GM12878 (cell line): ENCODE measurements at regions not wholly inside any gene's neighbourhood (a gene's known extent, or its start where the extent isn't known, plus 50 kb on each side); places are given as distances from the start of the nearest gene placed in this dataset.

Source experiments
- ATAC-seq: fragments of 200-7000 bp; cut with Tn5 transposase; 3 replicates; pipeline ENCODE4 v1.9.1; 2020; ENCODE audit warnings: mild to moderate bottlenecking, moderate library complexity
- BruUV-seq: library from RNA; stranded (reverse); fragments of 400-500 nt; replicated peaks from 2 replicates; lab custom pipeline; 2021; lab: Mats Ljungman, UMichigan
- CTCF ChIA-PET: fragments of 300-600 bp; sonication (Branson Sonifier 250); formaldehyde crosslinking; extraction: SDS; loops from one replicate; lab custom pipeline; 2021; ENCODE audit warnings: inconsistent platforms; lab: Yijun Ruan, JAX
- POLR2A ChIA-PET: fragments of 350-600 bp; formaldehyde crosslinking; extraction: SDS; loops from one replicate; lab custom pipeline; 2021; ENCODE audit warnings: inconsistent platforms; lab: Charles Lee
- RAD21 ChIA-PET: fragments of 300-600 bp; sonication (Branson Sonifier 250); formaldehyde crosslinking; loops from one replicate; lab custom pipeline; 2023; ENCODE audit warnings: antibody characterized with exemption; ENCODE audit not compliant: unreplicated experiment; lab: Charles Lee
- SMC1A ChIA-PET: fragments of 300-600 bp; sonication (Branson Sonifier 250); formaldehyde crosslinking; loops from one replicate; lab custom pipeline; 2023; ENCODE audit not compliant: unreplicated experiment, uncharacterized antibody; lab: Charles Lee
- DNase-seq: peaks from one replicate; pipeline ENCODE4 v3.0.0-alpha.2; 2011; ENCODE audit warnings: low read depth, low spot score
- FAIRE-seq: peaks from 3 replicates; lab custom pipeline; 2011; peaks lifted over from hg19 to GRCh38; lab: Jason Lieb, UNC
- H2AFZ ChIP-seq: 2 replicates; pipeline ENCODE4 v1.6.0; 2011; ENCODE audit warnings: low read depth, low read length, control low read depth; ENCODE audit not compliant: control insufficient read depth
- H3K27ac ChIP-seq: 2 replicates; pipeline ENCODE4 v1.5.1; 2011; ENCODE audit warnings: control low read depth; ENCODE audit not compliant: control insufficient read depth, insufficient read depth
- H3K27me3 ChIP-seq, 2 experiments: replicated peaks in 1 of 2; 2 replicates each; pipeline versions ENCODE4 v1.6.0 to v1.6.1; 2011; ENCODE audit warnings: low read length in 1 of 2; ENCODE audit not compliant: control insufficient read depth in 2 of 2, insufficient read depth in 2 of 2
- H3K36me3 ChIP-seq, 2 experiments: 2 replicates each; pipeline ENCODE4 v1.5.1; 2011; ENCODE audit warnings: low read length in 1 of 2; ENCODE audit not compliant: control insufficient read depth in 2 of 2, insufficient read depth in 2 of 2
- H3K4me1 ChIP-seq: 2 replicates; pipeline ENCODE4 v1.6.1; 2011; ENCODE audit warnings: mild to moderate bottlenecking, low read length, moderate library complexity, mixed read lengths; ENCODE audit not compliant: control insufficient read depth, insufficient read depth
- H3K4me2 ChIP-seq: 2 replicates; pipeline ENCODE4 v1.6.0; 2011; ENCODE audit warnings: control low read depth; ENCODE audit not compliant: control insufficient read depth, insufficient read depth
- H3K4me3 ChIP-seq: fragments of 200-600 bp; sonication (generic); 2 replicates; pipeline ENCODE4 v1.5.1; 2016
- H3K79me2 ChIP-seq: 2 replicates; pipeline ENCODE4 v1.6.0; 2011; ENCODE audit warnings: low read length; ENCODE audit not compliant: control insufficient read depth, insufficient read depth
- H3K9ac ChIP-seq: 2 replicates; pipeline ENCODE4 v1.8.0; 2011; ENCODE audit warnings: low read length, control low read depth, mixed read lengths; ENCODE audit not compliant: control insufficient read depth, insufficient read depth
- H3K9me3 ChIP-seq: replicated peaks from 3 replicates; pipeline ENCODE4 v1.5.1; 2011; ENCODE audit warnings: mild to moderate bottlenecking, low read length; ENCODE audit not compliant: control insufficient read depth, insufficient read depth
- H4K20me1 ChIP-seq: 2 replicates; pipeline ENCODE4 v1.6.0; 2011; ENCODE audit not compliant: control insufficient read depth, insufficient read depth
- BMI1 ChIP-seq: fragments of 450-650 bp; IDR thresholded peaks from 2 replicates; pipeline ENCODE4 v1.6.1; 2016; ENCODE audit warnings: mild to moderate bottlenecking, moderate library complexity, borderline replicate concordance
- EGR1 ChIP-seq, 2 experiments: IDR thresholded peaks; 1 replicate in 1 of 2; 2 replicates in 1 of 2; pipeline ENCODE4 v1.6.1; 2011 to 2012; ENCODE audit warnings: low read depth in 2 of 2, low read length in 2 of 2, borderline replicate concordance in 1 of 2, mild to moderate bottlenecking in 1 of 2, moderate library complexity in 1 of 2
- NFIC ChIP-seq: IDR thresholded peaks from 2 replicates; pipeline ENCODE4 v1.6.1; 2012; ENCODE audit warnings: low read depth, mild to moderate bottlenecking, inconsistent platforms, low read length, moderate library complexity
- NR2F1 ChIP-seq: fragments of 450-650 bp; conservative IDR thresholded peaks from 2 replicates; pipeline ENCODE4 v1.6.1; 2017; ENCODE audit warnings: mild to moderate bottlenecking
- PAX5 ChIP-seq: IDR thresholded peaks from 2 replicates; pipeline ENCODE4 v1.6.1; 2011; ENCODE audit warnings: low read depth, low read length, borderline replicate concordance
- PAX8 ChIP-seq: fragments of 450-650 bp; IDR thresholded peaks from 2 replicates; pipeline ENCODE4 v1.6.1; 2017; ENCODE audit warnings: mild to moderate bottlenecking, moderate library complexity
- POLR2AphosphoS2 ChIP-seq: IDR thresholded peaks from 2 replicates; pipeline ENCODE4 v1.6.1; 2011; ENCODE audit warnings: low read depth, mild to moderate bottlenecking, low read length, improper control_type of control experiment, moderate library complexity
- SRF ChIP-seq, 2 experiments: IDR thresholded peaks; 2 replicates each; pipeline ENCODE4 v1.6.1; 2011; ENCODE audit warnings: low read depth in 2 of 2, low read length in 2 of 2, mild to moderate bottlenecking in 1 of 2, moderate library complexity in 1 of 2
- STAT1 ChIP-seq: fragments of 450-650 bp; conservative IDR thresholded peaks from 2 replicates; pipeline ENCODE4 v1.6.1; 2014; ENCODE audit warnings: antibody characterized with exemption, mild to moderate bottlenecking
- SUPT20H ChIP-seq: IDR thresholded peaks from 2 replicates; pipeline ENCODE4 v1.6.1; 2011; ENCODE audit warnings: low read depth, mild to moderate bottlenecking, low read length, moderate library complexity, borderline replicate concordance; ENCODE audit not compliant: control insufficient read depth
- ZNF274 ChIP-seq: IDR thresholded peaks from one replicate; pipeline ENCODE4 v1.8.0; 2011; ENCODE audit not compliant: insufficient read length, insufficient read depth
- ZNF687 ChIP-seq: fragments of 450-650 bp; IDR thresholded peaks from 2 replicates; pipeline ENCODE4 v1.6.1; 2017; ENCODE audit warnings: mild to moderate bottlenecking, moderate library complexity
- whole genome bisulfite sequencing: methylation state at CpG from one replicate; pipeline ENCODE4 v1.1.6; 2016; ENCODE audit warnings: low lambda C conversion rate; ENCODE audit not compliant: insufficient replicate concordance, insufficient coverage; ENCODE audit errors: missing lambda C conversion rate; 5-methylcytosine and 5-hydroxymethylcytosine counted together
- in situ Hi-C: fragments of 300-500 bp; cut with MboI; formaldehyde crosslinking; loops from 9 replicates; pipeline ENCODE4 v1.14.3; 2018; ENCODE audit warnings: mixed read lengths
- intact Hi-C: fragments of 100-400 bp; cut with micrococcal nuclease; formaldehyde crosslinking; loops from one replicate; pipeline ENCODE4 v1.14.2; 2022; ENCODE audit not compliant: unreplicated experiment
- TF ChIP-seq, protein P1 (sequence below): fragments of 450-650 bp; IDR thresholded peaks from 2 replicates; pipeline ENCODE4 v1.6.1; 2017; ENCODE audit warnings: mild to moderate bottlenecking

GRCh38 chr4:42785817-42786216 is 106.7 kb upstream of the GRXCR1 start:
- ChIA-PET CTCF (no interaction called here), RAD21 (interaction anchor here (1.2 kb wide), 1 partner anchor 17 kb away, joined by 3 read pairs; no protein-coding TSS in a partner anchor), SMC1A (interaction anchor here (0.6 to 1.1 kb wide), 2 partner anchors 17 to 18 kb away, joined by 3 read pairs; no protein-coding TSS in a partner anchor), POLR2A (interaction anchor here (0.6 kb wide), 1 partner anchor 535 kb away, joined by 4 read pairs; no protein-coding TSS in a partner anchor)
- no peak for DNase-seq
- no peak overlapping the region for H2AFZ ChIP-seq
- no peak for FAIRE-seq
- in situ Hi-C loops = no loop called here
- no peaks in the 10 kb centered on the region for H3K4me1 ChIP-seq
- intact Hi-C loops = no loop called here
- 63% methylated on average over 5 of the region's 5 CpGs for WGBS
- BruUV-seq = no TSS peak
- no peaks in the 10 kb centered on the region for H3K36me3 ChIP-seq
- H3K4me3 ChIP-seq = no peak overlapping the region
- no peak for ATAC-seq
- no peaks in the 10 kb centered on the region for H4K20me1 ChIP-seq
- no peaks in the 10 kb centered on the region for H3K79me2 ChIP-seq
- no peak overlapping the region for H3K4me2 ChIP-seq
- no peak overlapping the region for H3K27ac ChIP-seq
- TF ChIP-seq SRF (IDR thresholded peaks at IDR 0.05; ENCODE audit: low read depth in 2 of 2, low read length in 2 of 2) = no peak
- no peak for TF ChIP-seq PAX8
- TF ChIP-seq, protein P1, sequence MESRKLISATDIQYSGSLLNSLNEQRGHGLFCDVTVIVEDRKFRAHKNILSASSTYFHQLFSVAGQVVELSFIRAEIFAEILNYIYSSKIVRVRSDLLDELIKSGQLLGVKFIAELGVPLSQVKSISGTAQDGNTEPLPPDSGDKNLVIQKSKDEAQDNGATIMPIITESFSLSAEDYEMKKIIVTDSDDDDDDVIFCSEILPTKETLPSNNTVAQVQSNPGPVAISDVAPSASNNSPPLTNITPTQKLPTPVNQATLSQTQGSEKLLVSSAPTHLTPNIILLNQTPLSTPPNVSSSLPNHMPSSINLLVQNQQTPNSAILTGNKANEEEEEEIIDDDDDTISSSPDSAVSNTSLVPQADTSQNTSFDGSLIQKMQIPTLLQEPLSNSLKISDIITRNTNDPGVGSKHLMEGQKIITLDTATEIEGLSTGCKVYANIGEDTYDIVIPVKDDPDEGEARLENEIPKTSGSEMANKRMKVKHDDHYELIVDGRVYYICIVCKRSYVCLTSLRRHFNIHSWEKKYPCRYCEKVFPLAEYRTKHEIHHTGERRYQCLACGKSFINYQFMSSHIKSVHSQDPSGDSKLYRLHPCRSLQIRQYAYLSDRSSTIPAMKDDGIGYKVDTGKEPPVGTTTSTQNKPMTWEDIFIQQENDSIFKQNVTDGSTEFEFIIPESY = no peak
- no peak for TF ChIP-seq PAX5
- no peak for TF ChIP-seq EGR1 (IDR thresholded peaks at IDR 0.05; ENCODE audit: borderline replicate concordance in 1 of 2, low read depth in 2 of 2, low read length in 2 of 2)
- TF ChIP-seq, all 136 proteins: peak for 0
- Histone ChIP-seq H3K27me3 (no peaks in the 10 kb centered on the region), H3K9me3 (no peaks in the 10 kb centered on the region), H3K9ac (no peak overlapping the region)

DNA sequence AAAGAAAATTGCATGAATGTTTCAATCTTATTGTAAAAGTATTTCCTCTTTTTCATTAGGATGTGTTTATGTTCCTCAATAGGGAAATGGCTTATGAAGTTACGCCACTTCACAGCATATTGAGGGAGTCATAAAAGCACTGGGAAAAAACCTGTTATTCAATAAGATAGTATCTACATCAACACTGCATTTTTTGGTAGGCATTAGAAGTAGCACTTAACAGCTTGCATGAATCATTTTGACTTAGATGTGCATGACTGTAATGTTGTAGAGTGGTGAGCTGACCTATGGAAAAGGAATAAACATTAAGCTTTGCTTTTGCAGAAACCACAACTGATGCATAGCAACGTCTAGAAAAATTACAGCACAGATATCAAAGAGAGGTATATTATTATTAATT is 111.2 kb upstream of the GRXCR1 start:
- ChIA-PET POLR2A (no interaction called here), RAD21 (no interaction called here), SMC1A (interaction anchor here (2.0 kb wide), 1 partner anchor 212 kb away, joined by 6 read pairs; no protein-coding TSS in a partner anchor), CTCF (no interaction called here)
- Histone ChIP-seq H3K4me3 (no peak overlapping the region), H3K4me2 (no peak overlapping the region), H4K20me1 (no peaks in the 10 kb centered on the region), H3K79me2 (no peaks in the 10 kb centered on the region), H3K4me1 (no peaks in the 10 kb centered on the region), H3K27me3 (no peaks in the 10 kb centered on the region), H3K27ac (no peak overlapping the region), H2AFZ (no peak overlapping the region), H3K9ac (no peak overlapping the region), H3K36me3 (no peaks in the 10 kb centered on the region), H3K9me3 (no peaks in the 10 kb centered on the region)
- no peak for FAIRE-seq
- no peak for ATAC-seq
- no TSS peak for BruUV-seq
- in situ Hi-C loops (no loop called here), intact Hi-C loops (no loop called here)
- WGBS = 48% methylated on average over 2 of the region's 2 CpGs
- DNase-seq = no peak
- no peak for TF ChIP-seq NR2F1
- no peak for TF ChIP-seq POLR2AphosphoS2
- TF ChIP-seq SUPT20H = no peak
- no peak for TF ChIP-seq ZNF274
- no peak for TF ChIP-seq NFIC
- TF ChIP-seq ZNF687 = no peak
- TF ChIP-seq STAT1 = no peak
- TF ChIP-seq BMI1 = no peak
